BE2C (cell line): ENCODE measurements at regions not wholly inside any gene's neighbourhood (a gene's known extent, or its start where the extent isn't known, plus 50 kb on each side); places are given as distances from the start of the nearest gene placed in this dataset.

Experiments
- DNase-seq: peaks from one replicate; pipeline ENCODE4 v3.0.0-alpha.2; 2020
- H3K27me3 ChIP-seq: fragments of 250-450 bp; sonication (Bioruptor Pico); 2 replicates; pipeline ENCODE4 v1.5.1; 2020; ENCODE audit warnings: mild to moderate bottlenecking
- H3K36me3 ChIP-seq: fragments of 250-450 bp; sonication (Bioruptor Pico); 2 replicates; pipeline ENCODE4 v1.5.1; 2020; ENCODE audit warnings: mild to moderate bottlenecking
- H3K4me1 ChIP-seq: fragments of 250-450 bp; sonication (Bioruptor Pico); 2 replicates; pipeline ENCODE4 v1.5.1; 2020
- H3K4me3 ChIP-seq: 2 replicates; pipeline ENCODE4 v1.5.1; 2011; ENCODE audit warnings: low read depth, low read length
- H3K9me3 ChIP-seq: fragments of 250-450 bp; sonication (Bioruptor Pico); 2 replicates; pipeline ENCODE4 v1.5.1; 2020
- TF ChIP-seq, protein P1 (sequence below): IDR thresholded peaks from 2 replicates; pipeline ENCODE4 v1.5.1; 2012; ENCODE audit warnings: mild to moderate bottlenecking, low read depth, low read length

- peaks cover 35% of the 10 kb centered on the region for H3K4me1 ChIP-seq
- DNase-seq = no peak
- H3K27me3 ChIP-seq = no peaks in the 10 kb centered on the region
- H3K9me3 ChIP-seq = no peaks in the 10 kb centered on the region
- H3K36me3 ChIP-seq = no peaks in the 10 kb centered on the region
- no peak overlapping the region for H3K4me3 ChIP-seq
- TF ChIP-seq, protein P1, sequence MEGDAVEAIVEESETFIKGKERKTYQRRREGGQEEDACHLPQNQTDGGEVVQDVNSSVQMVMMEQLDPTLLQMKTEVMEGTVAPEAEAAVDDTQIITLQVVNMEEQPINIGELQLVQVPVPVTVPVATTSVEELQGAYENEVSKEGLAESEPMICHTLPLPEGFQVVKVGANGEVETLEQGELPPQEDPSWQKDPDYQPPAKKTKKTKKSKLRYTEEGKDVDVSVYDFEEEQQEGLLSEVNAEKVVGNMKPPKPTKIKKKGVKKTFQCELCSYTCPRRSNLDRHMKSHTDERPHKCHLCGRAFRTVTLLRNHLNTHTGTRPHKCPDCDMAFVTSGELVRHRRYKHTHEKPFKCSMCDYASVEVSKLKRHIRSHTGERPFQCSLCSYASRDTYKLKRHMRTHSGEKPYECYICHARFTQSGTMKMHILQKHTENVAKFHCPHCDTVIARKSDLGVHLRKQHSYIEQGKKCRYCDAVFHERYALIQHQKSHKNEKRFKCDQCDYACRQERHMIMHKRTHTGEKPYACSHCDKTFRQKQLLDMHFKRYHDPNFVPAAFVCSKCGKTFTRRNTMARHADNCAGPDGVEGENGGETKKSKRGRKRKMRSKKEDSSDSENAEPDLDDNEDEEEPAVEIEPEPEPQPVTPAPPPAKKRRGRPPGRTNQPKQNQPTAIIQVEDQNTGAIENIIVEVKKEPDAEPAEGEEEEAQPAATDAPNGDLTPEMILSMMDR = no peak
Measured at GRCh38 chr4:18321956-18322530, 300.5 kb upstream of the LCORL start.

DNA sequence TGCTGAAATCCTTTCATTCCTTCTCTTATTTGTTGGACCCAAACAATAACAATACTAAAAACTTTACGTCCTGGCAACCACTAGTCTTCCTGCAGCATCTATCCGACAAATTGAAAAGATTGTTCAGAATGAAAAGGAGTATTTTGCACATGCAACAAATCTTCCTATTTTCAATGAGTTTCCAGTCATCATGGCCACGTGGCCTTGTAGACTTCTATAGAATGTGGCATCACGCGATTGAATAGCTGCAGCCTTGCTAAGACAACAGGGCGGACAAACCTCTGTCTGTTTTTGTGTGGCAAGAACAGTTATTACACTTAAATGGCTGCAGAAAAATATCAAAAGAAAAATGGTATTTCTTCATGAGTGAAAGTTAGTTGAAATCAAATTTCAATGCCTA is 297.9 kb upstream of the LCORL start:
- no peaks in the 10 kb centered on the region for H3K27me3 ChIP-seq
- DNase-seq = no peak
- peak overlapping the region; percentile 51 for H3K4me3 ChIP-seq
- H3K36me3 ChIP-seq = no peaks in the 10 kb centered on the region
- TF ChIP-seq, protein P1 = no peak
- peaks cover 40% of the 10 kb centered on the region for H3K4me1 ChIP-seq
- no peaks in the 10 kb centered on the region for H3K9me3 ChIP-seq

- peak; percentile 85 for DNase-seq
- Histone ChIP-seq H3K4me3 (peak overlapping the region; percentile 51), H3K27me3 (no peaks in the 10 kb centered on the region), H3K9me3 (no peaks in the 10 kb centered on the region), H3K4me1 (peaks cover 40% of the 10 kb centered on the region), H3K36me3 (no peaks in the 10 kb centered on the region)
- TF ChIP-seq, protein P1 = no peak
Measured at GRCh38 chr4:18318682-18319388, 297.3 kb upstream of the LCORL start.

DNA sequence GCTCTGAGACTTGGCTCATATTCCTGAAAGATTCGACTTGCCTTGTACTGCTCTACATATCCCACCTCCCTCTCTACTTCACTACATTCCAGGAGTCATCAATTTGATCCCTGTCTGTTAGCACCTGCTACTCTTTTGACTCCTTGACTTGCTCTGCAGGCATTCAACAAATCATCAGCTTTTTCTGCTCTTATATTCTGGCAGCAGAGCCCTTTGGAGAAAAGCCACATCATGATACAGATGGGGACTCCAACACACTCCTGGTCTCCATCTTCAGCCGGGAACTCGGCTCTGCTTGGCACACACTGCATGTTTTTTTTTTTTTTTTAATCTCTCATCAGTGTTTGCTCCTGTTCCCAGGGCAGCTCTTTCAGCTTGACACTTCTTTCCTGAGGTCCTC is 293.2 kb upstream of the LCORL start:
- H3K27me3 ChIP-seq = no peaks in the 10 kb centered on the region
- DNase-seq = peak; percentile 33

DNA sequence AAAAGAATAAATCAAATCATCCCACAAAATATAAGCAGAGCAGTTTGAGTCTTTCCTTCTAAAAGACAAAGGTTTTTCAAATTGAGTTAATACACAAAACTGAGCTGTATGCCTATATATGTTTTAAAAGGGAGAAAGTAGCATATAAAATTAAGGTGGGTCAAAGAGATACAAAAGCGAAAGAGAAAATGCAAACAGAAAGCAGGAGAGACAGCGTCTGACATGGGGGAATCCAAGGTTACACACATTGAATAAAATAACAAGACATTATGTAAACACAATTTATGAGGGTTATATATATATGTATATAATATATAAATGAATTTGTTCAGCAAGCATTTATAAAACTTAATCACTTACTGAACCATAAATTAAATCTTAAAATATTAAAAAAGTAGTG is 276.1 kb upstream of the LCORL start:
- H3K9me3 ChIP-seq = no peaks in the 10 kb centered on the region

More for the DNA sequence above, 293.2 kb upstream of the LCORL start:
- Histone ChIP-seq H3K4me3 (no peak overlapping the region), H3K9me3 (no peaks in the 10 kb centered on the region), H3K36me3 (no peaks in the 10 kb centered on the region), H3K4me1 (peaks cover 25% of the 10 kb centered on the region)
- TF ChIP-seq, protein P1 = no peak

More for the DNA sequence above, 276.1 kb upstream of the LCORL start:
- Histone ChIP-seq H3K27me3 (no peaks in the 10 kb centered on the region), H3K4me3 (no peak overlapping the region), H3K4me1 (peaks cover 3% of the 10 kb centered on the region; the same call in 1 of the 2 replicates), H3K36me3 (no peaks in the 10 kb centered on the region)
- TF ChIP-seq, protein P1 = no peak
- DNase-seq = no peak
